Panc1 (cell line): ENCODE measurements at regions not wholly inside any gene's neighbourhood (a gene's known extent, or its start where the extent isn't known, plus 50 kb on each side); places are given as distances from the start of the nearest gene placed in this dataset.

Experiments
- POLR2AphosphoS5 ChIP-seq: IDR thresholded peaks from 2 replicates; pipeline ENCODE4 v1.6.1; 2012; ENCODE audit warnings: mild to moderate bottlenecking, low read depth, low read length, moderate library complexity
- TF ChIP-seq, protein P1 (sequence below): fragments of 450-650 bp; IDR thresholded peaks from 2 replicates; pipeline ENCODE4 v1.5.1; 2017; ENCODE audit warnings: mild to moderate bottlenecking

DNA sequence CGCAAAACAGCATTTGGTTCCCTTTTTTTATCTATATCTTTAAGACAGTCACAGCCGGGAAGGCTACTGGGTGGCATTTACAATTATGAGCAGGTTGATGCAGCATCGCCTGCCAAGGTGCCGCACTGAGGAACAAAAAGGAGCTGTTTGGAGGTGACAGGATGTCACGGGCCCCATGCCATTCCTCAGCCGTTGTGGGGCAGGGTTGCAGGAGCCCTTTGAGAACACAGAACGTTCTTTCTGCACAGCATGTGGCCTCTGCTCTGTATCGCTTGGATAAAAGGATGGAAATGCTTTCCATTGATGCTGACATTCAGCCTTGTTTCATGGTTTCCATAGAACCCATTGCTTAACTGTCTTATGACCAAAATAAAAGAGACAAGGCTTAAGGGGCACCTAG is 141.9 kb upstream of the CDH5 start:
- TF ChIP-seq, protein P1, sequence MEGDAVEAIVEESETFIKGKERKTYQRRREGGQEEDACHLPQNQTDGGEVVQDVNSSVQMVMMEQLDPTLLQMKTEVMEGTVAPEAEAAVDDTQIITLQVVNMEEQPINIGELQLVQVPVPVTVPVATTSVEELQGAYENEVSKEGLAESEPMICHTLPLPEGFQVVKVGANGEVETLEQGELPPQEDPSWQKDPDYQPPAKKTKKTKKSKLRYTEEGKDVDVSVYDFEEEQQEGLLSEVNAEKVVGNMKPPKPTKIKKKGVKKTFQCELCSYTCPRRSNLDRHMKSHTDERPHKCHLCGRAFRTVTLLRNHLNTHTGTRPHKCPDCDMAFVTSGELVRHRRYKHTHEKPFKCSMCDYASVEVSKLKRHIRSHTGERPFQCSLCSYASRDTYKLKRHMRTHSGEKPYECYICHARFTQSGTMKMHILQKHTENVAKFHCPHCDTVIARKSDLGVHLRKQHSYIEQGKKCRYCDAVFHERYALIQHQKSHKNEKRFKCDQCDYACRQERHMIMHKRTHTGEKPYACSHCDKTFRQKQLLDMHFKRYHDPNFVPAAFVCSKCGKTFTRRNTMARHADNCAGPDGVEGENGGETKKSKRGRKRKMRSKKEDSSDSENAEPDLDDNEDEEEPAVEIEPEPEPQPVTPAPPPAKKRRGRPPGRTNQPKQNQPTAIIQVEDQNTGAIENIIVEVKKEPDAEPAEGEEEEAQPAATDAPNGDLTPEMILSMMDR, result no peak
- TF ChIP-seq POLR2AphosphoS5, result no peak
